Chondrocyte (in vitro differentiated cells): ENCODE measurements at regions not wholly inside any gene's neighbourhood (a gene's known extent, or its start where the extent isn't known, plus 50 kb on each side); places are given as distances from the start of the nearest gene placed in this dataset.
A peak's percentile ranks its signal among the peaks of the same experiment; 100 is the strongest.
"Not testable (repeated sequence)": the region's sequence is repeated elsewhere in the genome, so short reads cannot be mapped to it uniquely, and the experiment has no call there.

ENCODE experiments used
- DNase-seq: peaks from one replicate; pipeline ENCODE4 v3.0.0; 2021; ENCODE audit warnings: mixed read lengths, low spot score
- H3K27ac Mint-ChIP-seq: one replicate; pipeline ENCODE4 v1.8.0; 2021; ENCODE audit warnings: mild to moderate bottlenecking, moderate library complexity, mixed read lengths; ENCODE audit not compliant: unreplicated experiment
- H3K27me3 Mint-ChIP-seq: 2 replicates; pipeline ENCODE4 v1.8.0; 2021; ENCODE audit warnings: low read depth, mixed read lengths
- H3K36me3 Mint-ChIP-seq: 2 replicates; pipeline ENCODE4 v1.8.0; 2021; ENCODE audit warnings: low read depth, mixed read lengths
- H3K4me1 Mint-ChIP-seq: 2 replicates; pipeline ENCODE4 v1.8.0; 2021; ENCODE audit warnings: low read depth, mild to moderate bottlenecking, mixed read lengths
- H3K4me3 Mint-ChIP-seq: one replicate; pipeline ENCODE4 v1.8.0; 2021; ENCODE audit warnings: mild to moderate bottlenecking, moderate library complexity, mixed read lengths; ENCODE audit not compliant: unreplicated experiment
- H3K9me3 Mint-ChIP-seq: 2 replicates; pipeline ENCODE4 v1.8.0; 2021; ENCODE audit warnings: low read depth, mixed read lengths
- CTCF ChIP-seq: fragments of 200-600 bp; sonication (generic); IDR thresholded peaks from 2 replicates; pipeline ENCODE4 v1.5.0; 2021; ENCODE audit warnings: antibody characterized with exemption, mild to moderate bottlenecking, moderate library complexity

GRCh38 chr6:144673807-144674206 lies 388.7 kb downstream of the UTRN start:
- no peak for DNase-seq
- peaks cover 50% of the 10 kb centered on the region for H3K9me3 Mint-ChIP-seq
- no peak for TF ChIP-seq CTCF
- no peaks in the 10 kb centered on the region for H3K27me3 Mint-ChIP-seq
- peaks cover 13% of the 10 kb centered on the region for H3K4me1 Mint-ChIP-seq
- no peak overlapping the region for H3K27ac Mint-ChIP-seq
- no peak overlapping the region for H3K4me3 Mint-ChIP-seq
- peaks cover 18% of the 10 kb centered on the region for H3K36me3 Mint-ChIP-seq

GRCh38 chr6:144675231-144675861 lies 390.2 kb downstream of the UTRN start:
- no peak for DNase-seq
- Mint-ChIP-seq H3K27me3 (no peaks in the 10 kb centered on the region), H3K9me3 (peaks cover 43% of the 10 kb centered on the region), H3K4me1 (peaks cover 22% of the 10 kb centered on the region), H3K36me3 (peaks cover 15% of the 10 kb centered on the region), H3K4me3 (peak overlapping the region; percentile 3), H3K27ac (peak overlapping the region; percentile 67)
- TF ChIP-seq CTCF = no peak

GRCh38 chr6:144676310-144676709 lies 391.2 kb downstream of the UTRN start:
- H3K9me3 Mint-ChIP-seq = peaks cover 34% of the 10 kb centered on the region
- H3K4me1 Mint-ChIP-seq = peaks cover 22% of the 10 kb centered on the region
- not testable (repeated sequence) for H3K4me3 Mint-ChIP-seq, H3K27me3 Mint-ChIP-seq, H3K27ac Mint-ChIP-seq, DNase-seq
- H3K36me3 Mint-ChIP-seq = peaks cover 17% of the 10 kb centered on the region

GRCh38 chr6:144677263-144677662 lies 392.1 kb downstream of the UTRN start:
- Mint-ChIP-seq H3K36me3 (peaks cover 15% of the 10 kb centered on the region), H3K4me1 (peaks cover 25% of the 10 kb centered on the region), H3K9me3 (peaks cover 24% of the 10 kb centered on the region)
- not testable (repeated sequence) for H3K27ac Mint-ChIP-seq, H3K27me3 Mint-ChIP-seq, H3K4me3 Mint-ChIP-seq, DNase-seq

GRCh38 chr6:144678844-144679243 lies 393.7 kb downstream of the UTRN start:
- no peak for TF ChIP-seq CTCF
- H3K4me3 Mint-ChIP-seq = no peak overlapping the region
- no peaks in the 10 kb centered on the region for H3K27me3 Mint-ChIP-seq
- H3K36me3 Mint-ChIP-seq = peaks cover 11% of the 10 kb centered on the region
- H3K9me3 Mint-ChIP-seq = peaks cover 13% of the 10 kb centered on the region
- peaks cover 27% of the 10 kb centered on the region for H3K4me1 Mint-ChIP-seq
- DNase-seq = no peak
- H3K27ac Mint-ChIP-seq = peak overlapping the region; percentile 77

GRCh38 chr6:144681334-144681733 lies 396.2 kb downstream of the UTRN start:
- no peak for DNase-seq
- Mint-ChIP-seq H3K27ac (no peak overlapping the region), H3K4me3 (no peak overlapping the region), H3K27me3 (no peaks in the 10 kb centered on the region), H3K4me1 (peaks cover 16% of the 10 kb centered on the region), H3K36me3 (peaks cover 16% of the 10 kb centered on the region), H3K9me3 (peaks cover 12% of the 10 kb centered on the region)
- TF ChIP-seq CTCF = no peak
